ENCODE measurements at regions not wholly inside any gene's neighbourhood (a gene's known extent, or its start where the extent isn't known, plus 50 kb on each side); places are given as distances from the start of the nearest gene placed in this dataset.

DNA sequence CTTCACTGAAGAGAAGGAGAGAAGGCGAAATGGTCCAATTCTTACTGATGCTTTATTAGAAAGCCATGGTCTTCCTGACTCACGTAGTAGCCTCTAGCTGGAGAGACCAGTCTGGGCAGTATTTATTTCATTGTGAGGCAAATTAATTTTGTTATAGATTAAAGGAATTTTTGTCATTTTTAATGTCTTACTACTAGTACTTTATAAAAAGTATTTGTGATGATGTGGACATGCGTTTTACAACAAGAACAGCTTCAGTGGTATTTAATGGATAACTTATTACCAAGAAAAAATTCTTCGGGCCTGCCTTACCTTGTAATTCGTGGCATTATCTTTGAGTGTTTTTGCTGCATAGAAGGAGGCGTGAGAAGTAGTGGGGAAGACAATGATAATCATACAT is 339.4 kb upstream of the SHH start:
- DNase-seq (ENCODE audit: low read depth, low spot score): no peak
- ChIA-PET CTCF (no interaction called here), POLR2A (no interaction called here)
- H3K4me3 ChIP-seq (ENCODE audit: low read depth in 2 of 2, low read length in 2 of 2): no peak overlapping the region
- no peak for ATAC-seq
- 0 out of 2 replicates have a peak, but pooled peaks cover 4% of the 10 kb centered on the region for H3K4me1 ChIP-seq (ENCODE audit: control insufficient read depth, insufficient read depth, low read length)
- H3K27me3 ChIP-seq (ENCODE audit: control insufficient read depth, insufficient read depth, low read length): no peaks in the 10 kb centered on the region
- H3K27ac ChIP-seq (ENCODE audit: low read length): no peak overlapping the region
- no peaks in the 10 kb centered on the region for H3K9me3 ChIP-seq (ENCODE audit: control insufficient read depth, insufficient read depth, low read depth, low read length)
- in situ Hi-C loops (cut with HindIII; ENCODE audit: low pct_unique_long_range_greater_than_20kb, low sequenced_read_pairs) (no loop called here), intact Hi-C loops (cut with micrococcal nuclease; ENCODE audit: unreplicated experiment) (no loop called here)
- no peaks in the 10 kb centered on the region for H3K36me3 ChIP-seq (ENCODE audit: control insufficient read depth, insufficient read depth, low read length)
- TF ChIP-seq POLR2AphosphoS5 (IDR thresholded peaks at IDR 0.05; ENCODE audit: low read depth, low read length): no peak
- no peak for TF ChIP-seq SIN3A (IDR thresholded peaks at IDR 0.05; ENCODE audit: borderline replicate concordance, insufficient read depth, low read depth, low read length)
- TF ChIP-seq, protein P1, sequence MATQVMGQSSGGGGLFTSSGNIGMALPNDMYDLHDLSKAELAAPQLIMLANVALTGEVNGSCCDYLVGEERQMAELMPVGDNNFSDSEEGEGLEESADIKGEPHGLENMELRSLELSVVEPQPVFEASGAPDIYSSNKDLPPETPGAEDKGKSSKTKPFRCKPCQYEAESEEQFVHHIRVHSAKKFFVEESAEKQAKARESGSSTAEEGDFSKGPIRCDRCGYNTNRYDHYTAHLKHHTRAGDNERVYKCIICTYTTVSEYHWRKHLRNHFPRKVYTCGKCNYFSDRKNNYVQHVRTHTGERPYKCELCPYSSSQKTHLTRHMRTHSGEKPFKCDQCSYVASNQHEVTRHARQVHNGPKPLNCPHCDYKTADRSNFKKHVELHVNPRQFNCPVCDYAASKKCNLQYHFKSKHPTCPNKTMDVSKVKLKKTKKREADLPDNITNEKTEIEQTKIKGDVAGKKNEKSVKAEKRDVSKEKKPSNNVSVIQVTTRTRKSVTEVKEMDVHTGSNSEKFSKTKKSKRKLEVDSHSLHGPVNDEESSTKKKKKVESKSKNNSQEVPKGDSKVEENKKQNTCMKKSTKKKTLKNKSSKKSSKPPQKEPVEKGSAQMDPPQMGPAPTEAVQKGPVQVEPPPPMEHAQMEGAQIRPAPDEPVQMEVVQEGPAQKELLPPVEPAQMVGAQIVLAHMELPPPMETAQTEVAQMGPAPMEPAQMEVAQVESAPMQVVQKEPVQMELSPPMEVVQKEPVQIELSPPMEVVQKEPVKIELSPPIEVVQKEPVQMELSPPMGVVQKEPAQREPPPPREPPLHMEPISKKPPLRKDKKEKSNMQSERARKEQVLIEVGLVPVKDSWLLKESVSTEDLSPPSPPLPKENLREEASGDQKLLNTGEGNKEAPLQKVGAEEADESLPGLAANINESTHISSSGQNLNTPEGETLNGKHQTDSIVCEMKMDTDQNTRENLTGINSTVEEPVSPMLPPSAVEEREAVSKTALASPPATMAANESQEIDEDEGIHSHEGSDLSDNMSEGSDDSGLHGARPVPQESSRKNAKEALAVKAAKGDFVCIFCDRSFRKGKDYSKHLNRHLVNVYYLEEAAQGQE (IDR thresholded peaks at IDR 0.05; ENCODE audit: insufficient read depth in 1 of 2, low read depth in 2 of 2, low read length in 1 of 2): no peak
- no TSS peak for BruUV-seq (replicated peaks)

DNA sequence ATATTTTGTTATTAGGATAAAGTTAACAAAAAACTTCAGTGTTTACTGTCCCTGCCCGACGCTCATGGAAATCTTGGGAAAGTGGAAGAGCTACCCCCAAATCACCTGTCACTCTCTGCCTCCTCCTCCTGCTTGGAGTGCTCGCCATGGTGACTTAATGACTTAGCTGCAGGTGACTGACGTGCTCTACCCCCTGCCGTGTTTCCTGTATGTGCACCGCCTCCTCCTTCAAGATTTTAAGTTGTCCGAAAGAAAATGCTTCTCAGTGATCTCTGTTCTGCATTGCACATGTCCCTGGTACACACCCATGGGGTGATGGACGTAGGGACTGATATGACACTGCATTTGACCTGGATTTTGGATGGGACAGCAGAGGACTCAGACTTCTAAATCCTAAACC is 338.8 kb upstream of the SHH start:
- DNase-seq (ENCODE audit: low read depth, low spot score) (no peak), ATAC-seq (no peak)
- H3K36me3 ChIP-seq (ENCODE audit: control insufficient read depth, insufficient read depth, low read length): no peaks in the 10 kb centered on the region
- TF ChIP-seq SIN3A (IDR thresholded peaks at IDR 0.05; ENCODE audit: borderline replicate concordance, insufficient read depth, low read depth, low read length) (no peak), TCF7L2 (IDR thresholded peaks at IDR 0.05; ENCODE audit: low read depth, low read length) (no peak), POLR2AphosphoS5 (IDR thresholded peaks at IDR 0.05; ENCODE audit: low read depth, low read length) (no peak)
- TF ChIP-seq, protein P2, sequence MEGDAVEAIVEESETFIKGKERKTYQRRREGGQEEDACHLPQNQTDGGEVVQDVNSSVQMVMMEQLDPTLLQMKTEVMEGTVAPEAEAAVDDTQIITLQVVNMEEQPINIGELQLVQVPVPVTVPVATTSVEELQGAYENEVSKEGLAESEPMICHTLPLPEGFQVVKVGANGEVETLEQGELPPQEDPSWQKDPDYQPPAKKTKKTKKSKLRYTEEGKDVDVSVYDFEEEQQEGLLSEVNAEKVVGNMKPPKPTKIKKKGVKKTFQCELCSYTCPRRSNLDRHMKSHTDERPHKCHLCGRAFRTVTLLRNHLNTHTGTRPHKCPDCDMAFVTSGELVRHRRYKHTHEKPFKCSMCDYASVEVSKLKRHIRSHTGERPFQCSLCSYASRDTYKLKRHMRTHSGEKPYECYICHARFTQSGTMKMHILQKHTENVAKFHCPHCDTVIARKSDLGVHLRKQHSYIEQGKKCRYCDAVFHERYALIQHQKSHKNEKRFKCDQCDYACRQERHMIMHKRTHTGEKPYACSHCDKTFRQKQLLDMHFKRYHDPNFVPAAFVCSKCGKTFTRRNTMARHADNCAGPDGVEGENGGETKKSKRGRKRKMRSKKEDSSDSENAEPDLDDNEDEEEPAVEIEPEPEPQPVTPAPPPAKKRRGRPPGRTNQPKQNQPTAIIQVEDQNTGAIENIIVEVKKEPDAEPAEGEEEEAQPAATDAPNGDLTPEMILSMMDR (IDR thresholded peaks at IDR 0.05): no peak
- TF ChIP-seq, protein P1 (IDR thresholded peaks at IDR 0.05; ENCODE audit: insufficient read depth in 1 of 2, low read depth in 2 of 2, low read length in 1 of 2): no peak
- no peaks in the 10 kb centered on the region for H3K27me3 ChIP-seq (ENCODE audit: control insufficient read depth, insufficient read depth, low read length)
- H3K27ac ChIP-seq (ENCODE audit: low read length): no peak overlapping the region
- H3K4me3 ChIP-seq (ENCODE audit: low read depth in 2 of 2, low read length in 2 of 2): no peak overlapping the region
- intact Hi-C loops (cut with micrococcal nuclease; ENCODE audit: unreplicated experiment): no loop called here
- no peaks in the 10 kb centered on the region for H3K9me3 ChIP-seq (ENCODE audit: control insufficient read depth, insufficient read depth, low read depth, low read length)
- ChIA-PET POLR2A (no interaction called here), CTCF (no interaction called here)
- in situ Hi-C loops (cut with HindIII; ENCODE audit: low pct_unique_long_range_greater_than_20kb, low sequenced_read_pairs): no loop called here
- no peaks in the 10 kb centered on the region for H3K4me1 ChIP-seq (ENCODE audit: control insufficient read depth, insufficient read depth, low read length)
- BruUV-seq (replicated peaks): no TSS peak

Measured in Panc1 (cell line).